GM21528 (cell line): ENCODE measurements at regions not wholly inside any gene's neighbourhood (a gene's known extent, or its start where the extent isn't known, plus 50 kb on each side); places are given as distances from the start of the nearest gene placed in this dataset.

Experiments
- ATAC-seq: cut with Tn5 transposase; IDR thresholded peaks from one replicate; pipeline ENCODE4 v1.9.1; 2021; ENCODE audit warnings: mild to moderate bottlenecking, moderate library complexity; ENCODE audit not compliant: unreplicated experiment, low FRiP score

DNA sequence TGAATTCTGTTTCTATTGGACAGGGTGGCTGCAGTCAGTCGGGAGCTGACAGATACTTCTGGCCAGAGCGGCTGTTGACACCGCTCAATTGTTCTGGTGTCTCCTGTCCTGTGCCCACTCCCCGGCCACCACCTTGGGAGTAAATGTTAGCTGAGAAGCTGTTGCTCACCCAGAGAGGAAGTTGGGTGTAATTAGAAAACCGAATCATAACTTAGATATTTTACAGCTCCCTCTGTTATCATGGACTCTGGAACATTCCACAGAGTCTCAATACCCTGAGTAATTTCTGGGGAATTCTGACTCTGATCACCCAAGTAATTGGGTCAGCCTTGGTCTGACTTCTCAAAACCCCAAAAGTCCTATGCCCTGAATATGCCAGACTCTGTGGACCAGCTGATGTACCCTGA, 58.3 kb upstream of the RFLNA start:
- ATAC-seq = no peak

DNA sequence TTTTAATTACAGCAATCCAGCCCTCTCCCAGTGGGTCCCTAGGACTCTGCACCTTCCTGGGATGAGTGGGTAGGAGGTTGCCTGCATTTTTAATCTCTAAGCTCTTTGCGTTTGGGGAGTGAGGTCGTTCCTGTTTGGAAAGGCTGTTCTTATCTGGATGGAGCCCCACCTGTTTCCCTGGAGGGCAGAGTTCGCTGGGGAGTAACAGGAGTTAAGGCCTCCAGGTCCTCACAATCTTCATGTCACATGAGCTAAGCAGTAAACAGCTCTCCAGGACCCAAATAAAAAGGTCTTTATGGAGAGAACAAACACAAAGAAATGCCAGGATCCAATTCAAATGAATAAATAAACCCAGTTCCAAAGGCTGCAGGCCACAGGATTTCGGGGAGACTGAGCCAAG, 56.0 kb upstream of the RFLNA start:
- ATAC-seq = no peak

DNA sequence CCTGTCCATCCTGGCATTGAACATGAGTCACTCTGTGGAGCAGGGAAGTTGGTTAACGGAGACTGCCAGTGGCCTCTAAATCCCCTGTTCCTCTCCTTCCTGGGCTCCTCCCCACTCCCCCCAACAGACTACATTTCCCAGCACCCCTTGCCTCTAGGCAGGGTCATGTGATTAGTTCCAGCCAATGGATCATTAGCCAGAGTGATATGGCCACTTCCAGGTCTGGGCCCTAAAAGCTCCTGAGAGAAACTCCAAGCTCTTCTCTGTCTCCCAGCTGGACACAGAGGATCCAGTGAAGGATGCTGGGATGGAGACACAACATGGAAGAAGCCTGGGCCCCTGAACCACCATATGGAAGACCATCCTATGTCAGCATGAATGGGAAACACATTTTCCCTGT, 54.4 kb upstream of the RFLNA start:
- ATAC-seq = no peak

- ATAC-seq = no peak
Measured at GRCh38 chr12:124241776-124242528, 52.9 kb upstream of the RFLNA start.

GRCh38 chr12:124242529-124243065, 52.3 kb upstream of the RFLNA start:
- no peak for ATAC-seq

DNA sequence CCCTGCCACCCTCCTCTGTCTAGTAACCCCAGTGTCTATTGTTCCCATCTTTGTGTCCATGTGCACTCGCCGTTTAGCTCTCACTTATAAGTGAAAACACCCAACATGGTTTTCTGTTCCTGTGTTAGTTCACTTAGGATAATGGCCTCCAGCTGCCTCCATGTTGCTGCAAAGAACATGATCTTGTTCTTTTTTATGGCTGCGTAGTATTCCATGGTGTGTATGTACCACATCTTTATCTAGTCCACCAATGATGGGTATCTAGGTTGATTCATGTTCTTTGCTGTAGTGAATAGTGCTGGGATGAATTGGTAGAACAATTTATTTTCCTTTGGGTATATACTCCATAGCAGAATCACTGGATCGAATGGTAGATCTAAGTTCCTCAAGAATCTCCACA, 51.0 kb upstream of the RFLNA start:
- no peak for ATAC-seq
